Activated B cell treated with CpG ODN at 0.5 μM for 24 hours (primary cell): ENCODE measurements at regions not wholly inside any gene's neighbourhood (a gene's known extent, or its start where the extent isn't known, plus 50 kb on each side); places are given as distances from the start of the nearest gene placed in this dataset.

ENCODE experiments used
- ATAC-seq: fragments of 200-7000 bp; cut with Tn5 transposase; one replicate; pipeline ENCODE4 v1.10.0; 2021; ENCODE audit warnings: low read depth, mild to moderate bottlenecking, moderate library complexity
- CTCF ChIA-PET: fragments of 350-600 bp; sonication (Branson Sonifier 250); formaldehyde crosslinking; loops from one replicate; lab custom pipeline; 2021; ENCODE audit warnings: antibody characterized with exemption; lab: Charles Lee
- POLR2A ChIA-PET: fragments of 350-600 bp; sonication (Branson Sonifier 250); formaldehyde crosslinking; loops from one replicate; lab custom pipeline; 2021; ENCODE audit warnings: antibody characterized with exemption; lab: Charles Lee
- DNase-seq: peaks from one replicate; pipeline ENCODE4 v3.0.0; 2022
- H3K27ac Mint-ChIP-seq: one replicate; pipeline ENCODE4 v1.8.0; 2020; ENCODE audit warnings: mixed read lengths
- H3K27me3 Mint-ChIP-seq: one replicate; pipeline ENCODE4 v1.8.0; 2021; ENCODE audit warnings: mixed read lengths
- H3K36me3 Mint-ChIP-seq: one replicate; pipeline ENCODE4 v1.8.0; 2021; ENCODE audit warnings: low read depth, mixed read lengths
- H3K4me1 Mint-ChIP-seq: one replicate; pipeline ENCODE4 v1.8.0; 2021; ENCODE audit warnings: mixed read lengths
- H3K4me3 Mint-ChIP-seq: one replicate; pipeline ENCODE4 v1.8.0; 2020; ENCODE audit warnings: mild to moderate bottlenecking, mixed read lengths
- H3K9me3 Mint-ChIP-seq: one replicate; pipeline ENCODE4 v1.8.0; 2020; ENCODE audit warnings: mixed read lengths
- CTCF ChIP-seq: fragments of 200-600 bp; IDR thresholded peaks from one replicate; pipeline ENCODE4 v1.8.0; 2022; ENCODE audit warnings: antibody characterized with exemption, mild to moderate bottlenecking
- intact Hi-C: fragments of 100-400 bp; cut with micrococcal nuclease; formaldehyde crosslinking; loops from one replicate; pipeline ENCODE4 v1.15.1; 2024

GRCh38 chr10:9910446-9910845, 1107.2 kb upstream of the CELF2 start:
- H3K36me3 Mint-ChIP-seq = no peaks in the 10 kb centered on the region
- intact Hi-C loops = no loop called here
- ChIA-PET POLR2A (no interaction called here), CTCF (no interaction called here)
- no peak overlapping the region for H3K27ac Mint-ChIP-seq
- H3K4me1 Mint-ChIP-seq = no peaks in the 10 kb centered on the region
- TF ChIP-seq CTCF = no peak
- DNase-seq = no peak
- H3K27me3 Mint-ChIP-seq = no peaks in the 10 kb centered on the region
- H3K9me3 Mint-ChIP-seq = peaks cover 2% of the 10 kb centered on the region
- H3K4me3 Mint-ChIP-seq = no peak overlapping the region
- no peak for ATAC-seq

DNA sequence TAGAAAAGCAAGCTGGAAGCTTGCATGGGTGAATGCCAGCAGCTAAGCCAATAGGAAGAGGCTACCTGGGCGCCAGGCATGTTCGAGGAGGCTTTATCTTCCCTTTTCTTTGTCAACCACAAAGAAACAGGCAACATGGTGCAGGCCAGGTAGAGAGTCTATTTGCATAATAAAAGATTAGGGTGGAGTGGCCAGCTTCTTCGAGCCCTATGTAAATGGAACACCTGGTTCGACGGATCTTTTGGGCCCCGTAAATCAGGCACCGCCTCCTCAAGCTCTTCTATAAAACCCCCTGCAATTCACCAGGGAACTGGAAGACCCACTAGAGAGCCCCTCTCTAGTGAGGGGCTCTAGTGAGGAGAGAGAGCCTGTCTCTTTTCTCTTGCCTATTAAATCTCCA, 1106.2 kb upstream of the CELF2 start:
- H3K4me3 Mint-ChIP-seq = no peak overlapping the region
- TF ChIP-seq CTCF = no peak
- POLR2A ChIA-PET = no interaction called here

DNA sequence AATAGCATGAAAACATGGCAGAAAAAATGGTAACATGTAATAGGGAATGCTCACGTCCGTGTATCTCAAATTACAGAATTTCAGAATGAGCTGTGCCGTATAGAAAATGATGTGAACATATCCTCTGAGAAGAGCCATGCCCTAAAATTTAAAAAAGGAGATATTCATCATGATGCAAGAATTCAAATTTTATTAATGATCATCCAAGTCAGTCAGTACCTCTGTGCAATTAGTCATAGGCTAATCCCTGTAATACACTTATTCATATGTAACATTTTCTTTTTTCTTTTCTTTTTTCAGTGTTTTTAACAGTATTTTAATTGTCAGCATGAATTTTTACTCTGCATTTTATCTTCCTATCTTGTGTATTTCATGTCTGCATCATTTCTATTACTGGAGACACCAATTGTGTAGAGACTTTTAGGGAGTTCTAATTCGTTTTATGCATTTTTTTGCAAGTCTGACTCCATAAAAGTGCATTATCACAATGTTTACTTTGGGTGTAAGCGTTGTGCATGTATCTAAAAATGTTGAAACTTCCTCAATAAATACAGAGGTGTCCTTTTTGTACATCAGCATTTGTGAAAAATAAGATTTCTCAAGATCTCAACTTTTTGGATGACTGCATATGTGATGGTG, 1103.7 kb upstream of the CELF2 start:
- TF ChIP-seq CTCF = no peak
- H3K27me3 Mint-ChIP-seq = no peaks in the 10 kb centered on the region
- no peak for ATAC-seq
- H3K27ac Mint-ChIP-seq = no peak overlapping the region
- no peak overlapping the region for H3K4me3 Mint-ChIP-seq
- ChIA-PET POLR2A (no interaction called here), CTCF (no interaction called here)
- no peaks in the 10 kb centered on the region for H3K9me3 Mint-ChIP-seq
- intact Hi-C loops = no loop called here
- no peaks in the 10 kb centered on the region for H3K4me1 Mint-ChIP-seq
- H3K36me3 Mint-ChIP-seq = no peaks in the 10 kb centered on the region
- DNase-seq = no peak

More for the DNA sequence above, 1106.2 kb upstream of the CELF2 start:
- H3K27ac Mint-ChIP-seq = no peak overlapping the region
- intact Hi-C loops = no loop called here
- peaks cover 2% of the 10 kb centered on the region for H3K9me3 Mint-ChIP-seq
- H3K4me1 Mint-ChIP-seq = no peaks in the 10 kb centered on the region
- no peaks in the 10 kb centered on the region for H3K36me3 Mint-ChIP-seq
- H3K27me3 Mint-ChIP-seq = no peaks in the 10 kb centered on the region
- CTCF ChIA-PET = no interaction called here
- ATAC-seq (no peak), DNase-seq (no peak)

DNA sequence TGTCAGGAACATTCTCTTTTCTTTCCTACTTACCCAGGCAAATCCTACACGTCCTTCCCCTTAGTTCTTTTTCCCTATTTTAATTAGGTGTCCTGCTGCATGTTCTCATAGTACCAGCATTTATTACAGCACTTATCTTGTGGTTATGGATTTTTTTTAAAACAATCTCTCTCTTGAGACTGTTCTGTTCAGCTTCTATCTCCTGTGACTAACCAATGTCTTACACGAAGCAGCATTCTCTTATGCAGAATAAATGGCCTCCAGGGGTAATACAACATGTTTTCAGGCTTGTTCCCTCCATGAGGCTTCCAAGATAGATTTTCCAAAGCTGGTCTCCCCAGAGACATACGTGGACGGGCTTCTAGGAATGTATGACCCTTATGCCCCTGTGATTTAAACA, 1096.1 kb upstream of the CELF2 start:
- no peak overlapping the region for H3K4me3 Mint-ChIP-seq
- H3K4me1 Mint-ChIP-seq = no peaks in the 10 kb centered on the region
- no peak overlapping the region for H3K27ac Mint-ChIP-seq
- no peaks in the 10 kb centered on the region for H3K9me3 Mint-ChIP-seq
- intact Hi-C loops = no loop called here
- H3K36me3 Mint-ChIP-seq = no peaks in the 10 kb centered on the region
- ChIA-PET POLR2A (no interaction called here), CTCF (no interaction called here)
- no peaks in the 10 kb centered on the region for H3K27me3 Mint-ChIP-seq
- TF ChIP-seq CTCF = no peak
- ATAC-seq (no peak), DNase-seq (no peak)

GRCh38 chr10:9922126-9922870, 1095.4 kb upstream of the CELF2 start:
- Mint-ChIP-seq H3K9me3 (no peaks in the 10 kb centered on the region), H3K36me3 (no peaks in the 10 kb centered on the region), H3K27ac (no peak overlapping the region), H3K27me3 (no peaks in the 10 kb centered on the region), H3K4me1 (no peaks in the 10 kb centered on the region), H3K4me3 (no peak overlapping the region)
- CTCF ChIA-PET = no interaction called here
- ATAC-seq = no peak
- TF ChIP-seq CTCF = no peak
- no peak for DNase-seq
- intact Hi-C loops = no loop called here
- POLR2A ChIA-PET = no interaction called here
